Activated CD4-positive, alpha-beta T cell treated with anti-CD3 and anti-CD28 coated beads, Interleukin-2, Interleukin-6, amounts not matched to agents 100 ng/mL and 50 ng/mL, durations not matched to agents 16 hours and 8 hours (primary cell): ENCODE measurements at regions not wholly inside any gene's neighbourhood (a gene's known extent, or its start where the extent isn't known, plus 50 kb on each side); places are given as distances from the start of the nearest gene placed in this dataset.
"Not testable (repeated sequence)": the region's sequence is repeated elsewhere in the genome, so short reads cannot be mapped to it uniquely, and the experiment has no call there.

ENCODE experiments used
- DNase-seq: peaks from one replicate; pipeline ENCODE4 v3.0.0-alpha.2; 2020

DNA sequence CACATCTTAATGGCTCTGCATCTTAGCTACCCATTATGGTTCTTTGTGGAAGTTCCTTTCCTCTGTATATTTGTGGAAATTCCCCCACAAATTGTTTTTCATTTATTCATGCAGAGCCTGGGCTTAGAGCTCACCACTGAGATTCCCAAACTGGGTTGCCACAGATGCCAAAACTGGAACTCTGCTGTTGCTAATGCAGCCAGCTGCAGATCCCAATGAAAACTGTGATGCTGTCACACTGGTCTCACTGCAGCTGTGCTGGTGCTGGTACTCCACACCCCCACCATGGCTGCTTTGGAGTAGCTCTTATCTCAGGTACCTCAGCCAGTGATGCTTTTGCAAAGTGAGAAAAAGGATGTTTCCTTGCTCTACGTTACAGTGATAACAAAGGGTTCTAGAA is 87.7 kb downstream of the DCK start:
- DNase-seq, result no peak

DNA sequence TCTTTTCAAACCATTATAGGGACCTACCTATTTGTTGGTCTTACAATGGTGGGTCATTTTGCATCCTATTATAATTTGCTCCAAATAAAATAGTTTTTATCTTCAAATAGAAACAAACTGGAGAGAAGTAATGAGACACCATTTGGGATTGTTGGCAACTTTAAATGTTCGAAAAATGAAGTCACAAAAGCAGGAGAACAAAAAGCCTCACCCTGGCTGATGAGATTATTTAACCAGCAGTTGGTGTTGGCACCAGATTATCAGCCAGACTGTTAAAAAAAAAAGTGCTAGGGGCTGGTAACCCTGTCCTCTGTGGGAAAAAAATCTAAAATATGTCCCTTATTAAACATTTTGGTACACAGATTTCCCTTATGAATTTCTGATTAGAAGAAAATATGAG is 100.3 kb downstream of the DCK start:
- no peak for DNase-seq

DNA sequence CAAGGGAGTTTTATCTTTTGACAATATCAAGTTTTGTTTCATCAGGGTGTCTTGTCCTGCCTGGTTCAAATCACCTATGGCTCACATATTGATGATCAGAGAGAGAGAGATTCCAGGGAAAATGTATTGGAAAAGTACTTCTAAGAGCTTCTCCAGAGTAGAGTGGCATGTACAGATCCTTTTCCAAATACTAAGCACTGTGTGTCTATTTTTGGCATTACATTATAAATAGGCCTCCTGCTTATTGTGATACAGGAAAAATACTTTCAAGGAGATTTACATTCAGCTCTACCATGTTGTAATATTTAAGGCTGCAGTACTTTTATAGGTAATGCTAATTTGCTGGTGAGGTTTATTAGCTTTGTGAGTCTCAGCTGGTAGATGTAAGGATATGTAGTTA is 100.8 kb downstream of the DCK start:
- no peak for DNase-seq

DNA sequence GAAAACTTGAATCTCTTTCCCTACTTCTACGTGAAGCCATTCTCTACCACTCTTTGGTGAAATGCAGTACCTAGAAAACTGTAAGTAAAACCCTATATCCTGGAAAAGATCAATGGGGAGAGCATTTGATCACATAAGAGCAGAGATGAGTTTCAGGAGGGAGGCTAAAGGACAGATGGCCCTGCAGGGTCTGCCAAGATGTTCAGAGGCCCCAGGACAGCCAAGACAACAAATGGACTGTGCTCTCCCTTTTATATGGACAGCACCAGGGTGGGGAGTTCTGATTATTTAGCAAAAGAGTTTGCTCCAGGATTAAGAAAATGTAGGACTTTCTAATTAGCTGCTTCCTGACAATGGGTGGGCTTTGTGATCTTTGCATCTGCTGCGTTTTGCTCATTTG is 101.7 kb downstream of the DCK start:
- DNase-seq, result no peak

DNA sequence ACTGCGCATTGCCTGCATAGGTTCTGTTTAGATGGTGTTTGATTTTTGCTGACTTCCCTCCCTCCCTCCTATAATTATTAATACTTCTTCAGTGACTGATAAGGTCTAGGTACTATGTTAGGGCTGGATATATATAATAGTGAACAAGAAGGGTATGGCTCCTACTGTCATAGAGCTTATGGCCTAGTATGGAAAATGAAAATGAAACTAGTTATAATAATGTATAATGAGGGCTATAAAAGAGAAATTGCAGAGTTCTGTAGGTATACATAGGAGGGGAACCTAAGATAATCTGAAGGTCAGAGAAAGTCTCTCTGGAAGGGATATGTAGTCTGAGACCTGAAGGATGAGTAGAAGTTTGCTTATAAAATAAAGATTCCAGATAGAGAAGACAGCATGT is 102.1 kb downstream of the DCK start:
- DNase-seq, result no peak

DNA sequence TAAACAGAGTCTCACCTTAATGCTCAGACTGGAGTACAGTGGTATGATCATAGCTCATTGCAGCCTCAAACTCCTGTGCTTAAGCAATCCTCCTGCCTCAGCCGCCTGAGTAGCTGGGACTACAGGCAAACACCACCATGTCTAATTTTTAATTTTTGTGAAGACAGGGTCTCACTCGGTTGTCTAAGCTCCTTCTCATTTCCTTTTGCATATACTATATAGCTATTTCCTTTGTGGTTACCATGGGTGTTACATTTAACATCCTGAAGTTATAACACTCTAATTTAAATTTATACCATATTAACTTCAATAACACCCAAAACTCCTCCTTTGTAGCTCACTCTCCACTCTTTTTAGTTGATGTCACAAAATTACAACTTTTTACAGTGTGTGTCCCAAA is 114.3 kb downstream of the DCK start:
- no peak for DNase-seq

DNA sequence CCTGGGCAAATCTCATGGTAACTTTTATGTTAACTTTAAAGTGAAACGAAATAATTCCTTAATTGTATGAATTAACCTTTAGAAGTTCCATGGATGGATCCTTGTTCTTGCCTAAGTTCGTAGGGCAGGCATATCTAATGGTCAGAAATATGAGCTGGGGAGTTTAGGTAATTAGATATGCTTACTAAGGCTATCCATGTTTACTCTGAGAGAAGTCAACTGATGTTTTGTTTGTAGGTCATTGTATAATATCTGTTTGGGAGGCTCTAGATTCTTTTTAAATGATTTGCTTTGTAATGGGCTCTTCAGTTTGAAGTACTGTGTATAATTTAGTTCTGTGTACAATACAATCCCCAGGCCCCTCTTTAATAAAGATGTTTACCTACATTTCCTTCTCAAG is 117.0 kb downstream of the DCK start:
- no peak for DNase-seq

DNA sequence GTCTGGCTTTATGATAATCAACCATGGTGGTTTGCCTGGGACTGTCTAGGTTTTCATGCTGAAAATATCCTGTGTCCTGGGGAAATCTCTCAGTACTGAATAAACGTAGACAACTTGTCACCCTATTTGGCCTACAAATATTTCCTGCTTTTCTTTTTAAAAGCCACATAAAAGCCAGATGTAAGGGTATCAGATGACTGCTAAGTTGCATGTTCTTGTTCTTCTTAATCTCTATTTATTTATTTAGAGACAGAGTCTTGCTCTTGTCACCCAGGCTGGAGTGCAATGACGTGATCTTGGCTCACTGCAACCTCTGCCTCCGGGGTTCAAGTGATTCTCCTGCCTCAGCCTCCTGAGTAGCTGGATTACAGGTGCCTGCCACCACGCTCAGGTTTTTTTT is 117.7 kb downstream of the DCK start:
- DNase-seq, result not testable (repeated sequence)

DNA sequence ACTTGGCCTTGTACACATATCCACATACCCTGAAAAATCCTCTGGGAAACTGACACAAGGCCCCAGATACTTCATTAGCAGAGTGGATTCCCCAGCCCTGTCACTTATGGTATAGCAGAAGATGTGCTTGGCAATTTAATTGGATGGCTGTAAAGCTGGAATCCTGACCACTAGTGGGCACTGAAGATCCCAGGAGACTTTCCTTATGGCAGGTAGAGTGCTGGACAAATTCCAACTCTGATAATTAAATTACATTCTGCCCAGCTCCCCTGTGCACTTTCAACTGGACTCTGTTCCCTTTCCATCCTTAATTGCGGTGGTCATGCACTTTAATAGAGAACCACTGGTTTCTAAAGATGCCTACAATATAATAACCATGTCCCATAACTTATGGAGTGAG is 119.8 kb downstream of the DCK start:
- DNase-seq, result no peak

DNA sequence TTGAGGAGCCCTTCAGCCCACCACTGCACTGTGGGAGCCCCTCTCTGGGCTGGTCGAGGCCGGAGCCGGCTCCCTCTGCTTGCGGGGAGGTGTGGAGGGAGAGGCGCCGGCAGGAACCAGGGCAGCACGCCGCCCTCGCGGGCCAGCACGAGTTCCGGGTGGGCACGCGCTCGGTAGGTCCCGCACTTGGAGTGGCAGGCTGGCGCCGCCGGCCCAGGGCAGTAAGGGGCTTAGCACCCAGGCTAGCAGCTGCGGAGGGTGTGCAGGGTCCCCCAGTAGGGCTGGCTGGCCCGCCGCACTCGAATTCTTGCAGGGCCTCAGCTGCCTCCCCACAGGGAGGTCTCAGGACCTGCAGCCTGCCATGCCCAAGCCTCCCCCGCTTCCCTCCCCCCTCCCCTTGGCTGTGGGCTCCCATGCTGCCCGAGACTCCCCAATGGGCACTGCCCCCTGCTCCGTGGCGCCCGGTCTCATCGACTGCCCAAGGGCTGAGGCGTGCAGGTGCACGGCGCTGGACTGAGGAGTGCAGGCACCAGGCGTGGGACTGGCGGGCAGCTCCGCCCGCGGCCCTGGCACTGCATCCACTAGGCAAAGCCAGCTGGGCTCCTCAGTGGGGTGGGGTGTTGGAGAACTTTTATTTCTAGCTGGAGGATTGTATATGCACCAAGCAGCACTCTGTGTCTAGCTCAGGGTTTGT is 127.5 kb downstream of the DCK start:
- DNase-seq, result no peak

DNA sequence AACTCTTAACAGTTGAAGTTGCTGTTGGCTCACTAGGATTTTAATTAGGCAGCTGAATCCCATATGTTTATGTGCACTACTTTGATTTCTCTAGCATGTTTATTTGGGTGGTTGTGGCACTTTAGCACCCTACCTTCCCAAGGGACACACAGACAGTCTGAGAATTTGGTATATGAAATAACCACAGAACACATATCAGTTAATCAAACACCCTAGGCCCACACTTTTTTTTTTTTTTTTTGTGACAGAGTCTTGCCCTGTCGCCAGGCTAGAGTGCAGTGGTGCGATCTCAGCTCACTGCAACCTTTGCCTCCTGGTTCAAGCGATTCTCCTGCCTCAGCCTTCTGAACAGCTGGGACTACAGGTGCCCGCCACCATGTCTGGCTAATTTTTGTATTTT is 130.5 kb downstream of the DCK start:
- no peak for DNase-seq

DNA sequence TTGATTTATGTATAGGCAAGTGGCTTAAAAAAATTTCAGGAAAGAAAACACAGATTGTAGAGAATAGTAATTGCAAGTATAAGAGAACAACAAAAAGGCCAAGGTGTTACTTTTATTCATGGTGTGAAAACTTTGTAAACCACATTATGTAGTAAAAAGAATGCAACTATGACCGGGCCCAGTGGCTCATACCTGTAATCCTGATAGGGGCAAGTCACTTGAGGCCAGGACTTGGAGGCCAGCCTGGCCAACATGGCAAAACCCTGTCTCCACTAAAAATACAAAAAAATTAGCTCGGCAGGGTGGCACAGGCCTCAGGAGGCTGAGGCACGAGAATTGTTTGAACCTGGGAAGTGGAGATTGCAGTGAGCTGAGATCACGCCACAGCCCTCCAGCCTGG is 131.7 kb downstream of the DCK start:
- no peak for DNase-seq

DNA sequence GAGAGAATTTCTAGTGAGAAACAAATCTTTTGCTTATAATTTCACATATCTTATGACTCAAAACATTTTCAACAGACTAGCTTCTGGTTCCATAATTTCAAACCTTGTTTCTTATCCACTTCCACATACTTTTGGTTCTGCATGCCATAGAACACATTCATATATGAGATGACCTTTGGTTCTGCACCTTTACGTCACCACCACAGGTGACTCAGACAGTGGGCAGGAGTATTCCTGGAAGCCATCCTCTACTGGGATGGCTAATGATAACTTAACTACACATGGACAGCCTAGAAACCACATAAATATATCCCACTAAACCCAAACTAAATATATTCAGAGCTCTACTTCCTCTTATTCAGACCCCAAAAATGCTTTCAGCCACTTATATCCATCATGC is 133.3 kb downstream of the DCK start:
- DNase-seq, result no peak

DNA sequence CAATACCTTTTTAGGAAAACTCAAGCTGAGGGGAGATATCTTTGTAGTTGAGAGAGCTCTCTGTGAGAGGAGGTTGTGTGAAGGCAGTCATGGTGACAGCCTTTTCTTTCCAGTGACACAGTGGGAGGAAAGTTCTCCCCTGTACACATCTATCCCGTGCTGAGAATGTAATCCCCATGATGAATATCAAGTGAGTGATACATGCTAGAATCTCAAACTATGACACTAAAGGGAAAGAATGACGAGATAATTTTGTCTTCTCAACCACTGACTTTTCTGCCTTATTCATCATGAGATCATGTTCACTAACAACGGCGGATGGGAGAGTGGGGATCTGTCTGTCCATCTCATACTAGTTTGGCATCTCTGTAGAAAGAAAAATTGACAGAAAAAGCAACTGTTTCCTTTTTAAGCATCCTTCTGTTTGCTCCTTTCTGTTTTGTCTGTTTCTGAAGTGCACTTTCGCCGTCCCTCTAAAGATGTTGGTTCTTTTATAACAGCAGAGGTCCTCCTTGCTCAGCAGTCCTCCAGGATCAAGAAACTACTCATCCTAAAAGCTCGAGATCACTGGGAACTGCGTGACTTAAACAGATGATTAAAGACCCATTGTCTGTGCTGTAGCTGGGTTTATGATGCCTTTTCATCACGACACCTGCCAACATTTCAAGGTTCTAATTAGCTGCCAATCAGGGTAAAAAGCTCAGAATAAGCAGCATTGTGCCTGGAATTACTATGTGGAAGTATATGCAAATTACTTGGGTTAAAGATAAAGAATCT is 137.6 kb downstream of the DCK start:
- no peak for DNase-seq

DNA sequence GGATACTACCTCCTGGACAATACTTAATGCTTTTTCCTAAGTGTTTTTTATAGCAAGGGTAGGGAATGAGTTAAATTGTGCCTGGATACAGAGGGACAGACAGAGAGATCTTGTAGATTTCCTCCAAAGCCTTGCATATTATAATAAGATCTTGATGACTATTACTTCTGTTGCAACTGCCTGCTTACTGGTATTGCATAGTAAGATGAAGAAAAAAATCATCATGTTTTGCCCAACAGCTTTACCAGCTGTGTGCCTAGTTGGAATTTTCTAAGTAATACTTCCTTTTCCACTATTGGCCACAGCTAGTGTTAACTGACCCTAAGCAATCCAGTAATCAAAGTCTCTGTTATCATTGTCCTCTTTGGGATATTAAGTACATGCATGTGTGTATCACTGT is 139.0 kb downstream of the DCK start:
- DNase-seq, result no peak

DNA sequence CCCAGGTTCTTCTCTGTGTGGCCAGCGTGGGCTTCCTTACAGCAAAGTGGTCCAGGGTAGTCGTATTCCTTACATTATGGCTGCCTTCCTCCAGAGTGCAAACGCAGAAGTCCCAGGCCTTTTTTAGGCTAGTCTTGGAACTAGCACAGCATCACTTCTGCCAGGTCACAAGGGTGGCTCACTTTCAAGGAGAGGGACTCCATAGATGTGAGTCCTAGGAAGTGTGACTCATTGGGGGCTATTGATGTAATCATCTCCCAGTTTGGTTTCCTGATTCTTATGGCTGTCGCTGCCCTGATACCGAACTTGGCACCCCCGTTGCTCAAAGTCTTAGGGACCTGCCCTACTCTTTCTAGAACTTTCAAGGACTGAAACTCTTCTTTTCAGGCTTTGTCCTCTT is 140.0 kb downstream of the DCK start:
- DNase-seq, result no peak

DNA sequence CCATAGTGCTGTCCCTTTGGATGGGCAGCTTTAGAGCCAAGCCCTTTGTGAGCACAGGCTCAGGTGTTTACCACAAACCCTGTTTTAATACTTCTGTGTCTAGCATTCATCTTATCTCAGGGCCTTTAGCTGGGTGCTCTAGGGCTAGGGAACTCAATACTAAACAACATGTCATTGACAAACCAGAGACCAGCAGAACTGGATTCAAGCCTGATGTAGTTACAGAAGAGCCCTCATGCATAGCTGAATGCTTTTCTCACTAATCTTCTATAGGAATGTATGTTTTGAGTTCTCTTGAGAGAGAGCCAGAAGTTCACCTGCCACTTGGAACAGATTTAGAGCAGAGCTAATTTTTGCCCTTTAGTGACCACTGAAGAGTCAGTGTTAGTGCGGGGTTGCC is 142.6 kb downstream of the DCK start:
- no peak for DNase-seq

DNA sequence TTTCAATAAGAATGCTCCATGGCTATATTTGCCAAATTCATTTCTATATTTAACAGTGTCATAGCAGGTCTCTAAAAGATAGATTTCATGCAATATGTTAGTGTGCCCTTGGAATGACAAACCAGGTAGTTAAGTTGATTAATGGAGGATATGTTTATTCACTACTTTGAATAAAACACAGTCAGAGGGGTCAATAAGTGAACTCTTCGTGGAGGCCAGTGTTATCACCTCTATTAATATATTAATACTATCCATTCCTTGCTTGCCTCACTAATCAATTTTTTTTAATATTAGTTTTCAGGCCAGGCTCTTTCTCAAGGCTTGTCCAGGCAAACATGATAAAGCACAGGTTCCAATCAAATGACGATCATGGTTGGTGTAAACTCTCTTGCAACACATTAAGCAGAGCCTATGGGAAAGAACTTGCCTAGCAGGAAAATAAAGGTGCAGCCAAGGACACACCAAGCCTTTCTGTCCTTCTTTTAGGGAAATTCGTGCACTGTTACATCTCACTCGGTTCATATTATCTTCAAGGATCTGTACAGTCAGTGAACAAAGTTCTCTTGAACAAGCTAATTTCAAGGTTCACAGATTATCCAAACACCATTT is 144.7 kb downstream of the DCK start:
- no peak for DNase-seq

DNA sequence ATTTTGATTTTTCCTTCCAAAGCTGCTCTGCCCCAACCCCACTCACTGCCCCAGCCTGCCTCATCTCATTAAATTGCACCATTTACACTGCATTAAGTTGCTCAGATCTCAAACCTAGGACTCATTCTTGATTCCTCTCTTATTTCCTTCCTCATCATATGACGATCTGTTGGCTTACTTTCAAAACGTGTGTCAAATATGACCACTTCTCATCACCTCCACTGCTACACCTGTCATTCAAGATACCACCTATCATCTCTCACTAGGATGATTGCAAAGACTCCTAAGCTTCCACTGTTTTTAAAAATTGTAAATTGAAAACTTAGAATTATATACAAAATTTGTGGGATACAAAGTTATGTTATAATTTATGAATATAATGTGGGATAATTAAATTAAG is 147.1 kb downstream of the DCK start:
- no peak for DNase-seq

DNA sequence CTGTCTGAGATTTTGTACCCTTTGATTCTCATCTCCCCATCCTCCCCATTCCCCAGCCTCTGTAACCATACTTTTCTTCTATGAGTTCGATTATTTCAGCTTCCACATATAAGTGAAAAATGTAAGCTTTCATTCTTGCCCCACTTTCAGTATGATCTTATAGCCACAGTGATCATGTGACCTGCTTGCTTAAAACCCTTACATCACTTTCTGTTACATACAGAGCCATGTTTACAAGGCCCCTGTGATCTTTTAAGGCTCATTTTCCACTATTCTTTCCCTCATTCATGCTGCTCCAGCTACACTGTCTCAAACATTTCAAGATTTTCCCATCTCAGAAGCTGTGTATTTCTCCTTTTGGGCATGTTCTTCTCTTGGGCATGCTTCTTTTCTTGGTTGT is 147.7 kb downstream of the DCK start:
- DNase-seq, result peak; percentile 1

DNA sequence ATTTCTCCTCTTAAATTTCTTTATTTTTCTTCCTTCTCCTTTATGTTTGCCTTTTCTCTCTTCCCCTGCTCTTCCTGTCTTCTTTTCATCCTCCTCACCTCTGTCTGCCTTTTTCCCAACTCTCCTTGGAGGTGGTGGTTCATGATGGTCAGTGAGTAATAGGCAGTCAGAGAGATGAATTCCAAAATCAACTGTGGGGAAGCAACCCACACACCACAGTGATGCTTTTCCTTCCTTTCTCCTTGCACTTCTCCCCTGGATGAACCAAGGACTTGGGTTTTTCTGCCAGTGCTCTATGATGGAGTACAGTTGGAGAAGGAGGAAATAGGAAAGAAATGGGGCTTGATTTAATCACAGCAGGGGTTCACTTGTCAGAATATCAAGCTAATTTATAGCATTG is 153.8 kb downstream of the DCK start:
- no peak for DNase-seq

DNA sequence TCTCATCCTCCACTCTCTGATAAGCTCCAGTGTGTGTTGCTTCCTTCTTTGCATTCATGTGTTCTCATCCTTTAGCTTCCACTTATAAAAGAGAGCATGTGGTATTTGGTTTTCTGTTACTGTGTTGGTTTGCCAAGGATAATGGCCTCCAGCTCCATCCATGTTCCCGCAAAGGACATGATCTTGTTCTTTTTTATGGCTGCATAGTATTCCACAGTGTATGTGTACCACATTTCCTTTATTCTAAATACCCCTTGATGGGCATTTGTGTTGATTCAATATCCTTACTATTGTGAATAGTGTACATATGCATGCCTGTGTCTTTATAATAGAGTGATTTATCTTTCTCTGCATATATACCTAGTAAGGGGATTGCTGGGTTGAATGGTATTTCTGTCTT is 155.1 kb downstream of the DCK start:
- DNase-seq, result no peak

DNA sequence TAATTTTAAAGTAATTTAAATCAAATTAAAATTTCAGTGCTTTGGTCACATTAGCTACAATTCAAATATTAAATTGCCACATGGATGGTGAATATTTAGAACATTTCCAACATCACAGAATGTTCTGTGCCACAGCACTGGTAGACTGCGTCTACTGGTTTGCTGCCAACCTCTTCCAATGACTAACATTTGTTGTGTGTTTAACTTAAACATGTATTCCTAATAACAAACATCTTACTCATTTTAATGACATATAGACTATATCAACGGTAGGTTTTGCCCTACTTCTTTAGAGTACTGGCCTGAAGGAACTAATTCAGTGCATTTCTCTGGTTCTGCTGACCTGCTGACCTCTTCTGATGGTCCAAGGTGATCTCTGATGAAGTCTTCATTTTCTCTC is 157.6 kb downstream of the DCK start:
- DNase-seq, result no peak

DNA sequence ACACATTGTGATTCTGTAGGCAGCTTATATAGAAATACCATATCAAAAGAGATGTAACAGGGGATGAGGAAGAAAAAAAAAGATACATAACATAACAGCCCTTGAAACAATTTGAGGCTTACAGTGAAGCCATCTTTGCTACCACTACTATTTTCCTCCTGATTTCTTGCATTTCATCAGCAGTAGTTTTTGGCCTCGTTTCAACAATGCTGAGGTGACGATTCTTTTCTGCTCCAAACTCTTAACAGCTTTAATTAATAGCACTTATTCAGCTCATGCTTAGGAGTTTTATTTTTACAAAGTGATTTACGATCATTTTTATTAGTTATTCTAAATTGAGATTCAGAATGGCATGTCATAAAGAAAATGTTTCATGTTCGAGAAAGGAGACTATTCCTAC is 163.2 kb downstream of the DCK start:
- no peak for DNase-seq

DNA sequence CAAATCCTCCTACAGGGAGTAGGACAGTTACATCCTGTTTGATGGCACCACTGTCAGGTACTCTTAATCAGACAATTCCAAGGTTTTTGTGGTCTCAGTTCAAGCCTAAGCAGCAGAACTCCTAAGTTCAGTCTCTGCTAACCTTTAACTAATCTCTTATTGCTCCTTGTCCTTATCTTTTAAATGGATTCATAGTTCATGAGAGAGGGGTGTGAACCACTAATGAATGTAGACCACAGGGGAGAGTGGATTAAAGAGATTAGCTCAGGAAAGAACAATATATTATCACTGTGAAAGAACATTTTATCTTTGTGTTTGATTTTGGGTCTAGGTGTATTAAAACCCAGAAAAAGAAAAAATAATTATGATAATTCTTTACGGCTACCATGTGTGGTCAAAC is 168.9 kb downstream of the DCK start:
- no peak for DNase-seq
